ENCODE measurements at regions not wholly inside any gene's neighbourhood (a gene's known extent, or its start where the extent isn't known, plus 50 kb on each side); places are given as distances from the start of the nearest gene placed in this dataset.
"Not testable (repeated sequence)": the region's sequence is repeated elsewhere in the genome, so short reads cannot be mapped to it uniquely, and the experiment has no call there.

- H3K4me3 Mint-ChIP-seq, result no peak overlapping the region
- no peak overlapping the region for H3K27ac Mint-ChIP-seq
- H3K27me3 Mint-ChIP-seq, result no peaks in the 10 kb centered on the region
- TF ChIP-seq, protein P1, sequence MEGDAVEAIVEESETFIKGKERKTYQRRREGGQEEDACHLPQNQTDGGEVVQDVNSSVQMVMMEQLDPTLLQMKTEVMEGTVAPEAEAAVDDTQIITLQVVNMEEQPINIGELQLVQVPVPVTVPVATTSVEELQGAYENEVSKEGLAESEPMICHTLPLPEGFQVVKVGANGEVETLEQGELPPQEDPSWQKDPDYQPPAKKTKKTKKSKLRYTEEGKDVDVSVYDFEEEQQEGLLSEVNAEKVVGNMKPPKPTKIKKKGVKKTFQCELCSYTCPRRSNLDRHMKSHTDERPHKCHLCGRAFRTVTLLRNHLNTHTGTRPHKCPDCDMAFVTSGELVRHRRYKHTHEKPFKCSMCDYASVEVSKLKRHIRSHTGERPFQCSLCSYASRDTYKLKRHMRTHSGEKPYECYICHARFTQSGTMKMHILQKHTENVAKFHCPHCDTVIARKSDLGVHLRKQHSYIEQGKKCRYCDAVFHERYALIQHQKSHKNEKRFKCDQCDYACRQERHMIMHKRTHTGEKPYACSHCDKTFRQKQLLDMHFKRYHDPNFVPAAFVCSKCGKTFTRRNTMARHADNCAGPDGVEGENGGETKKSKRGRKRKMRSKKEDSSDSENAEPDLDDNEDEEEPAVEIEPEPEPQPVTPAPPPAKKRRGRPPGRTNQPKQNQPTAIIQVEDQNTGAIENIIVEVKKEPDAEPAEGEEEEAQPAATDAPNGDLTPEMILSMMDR (conservative IDR thresholded peaks at IDR 0.05), result no peak
- peaks cover 32% of the 10 kb centered on the region for H3K4me1 Mint-ChIP-seq (ENCODE audit: unreplicated experiment)
- DNase-seq (ENCODE audit: extremely low spot score, unreplicated experiment), result no peak
- no peaks in the 10 kb centered on the region for H3K9me3 Mint-ChIP-seq
- no peaks in the 10 kb centered on the region for H3K36me3 Mint-ChIP-seq
Measured at GRCh38 chr2:16102976-16103380, 162.6 kb downstream of the MYCN start.

DNA sequence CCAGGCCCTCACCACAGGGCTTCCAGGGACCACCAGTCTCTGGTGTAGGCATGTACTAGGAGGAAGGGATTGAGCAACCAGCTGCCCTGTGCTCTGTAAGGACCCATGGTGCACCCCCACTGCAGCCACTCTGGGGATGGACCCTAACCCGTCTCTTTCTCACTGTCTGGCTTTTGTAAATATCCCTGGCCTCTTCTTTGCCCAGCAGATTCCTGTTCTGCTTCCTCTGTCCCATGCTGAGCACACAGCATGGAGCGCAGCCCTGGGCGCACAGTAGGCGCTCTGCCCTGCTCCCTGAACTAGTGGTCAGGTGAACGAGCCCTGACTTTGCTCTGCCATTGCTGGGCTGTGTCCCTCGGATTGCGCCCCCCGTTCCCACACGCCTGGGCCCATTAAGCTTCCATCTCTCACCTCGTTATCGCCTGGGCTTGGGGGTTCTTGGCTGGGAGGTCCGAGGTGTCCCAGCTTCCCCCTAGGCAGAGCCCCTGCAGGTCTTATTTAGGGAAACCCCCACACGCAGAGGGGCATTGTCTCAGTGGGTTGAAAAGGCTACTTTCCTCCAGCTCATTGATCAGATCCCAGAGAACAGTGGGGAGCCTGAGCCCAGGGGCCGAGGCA is 162.1 kb downstream of the MYCN start:
- Mint-ChIP-seq H3K27ac (no peak overlapping the region), H3K27me3 (no peaks in the 10 kb centered on the region), H3K36me3 (no peaks in the 10 kb centered on the region), H3K4me3 (no peak overlapping the region), H3K4me1 (ENCODE audit: unreplicated experiment) (peaks cover 32% of the 10 kb centered on the region), H3K9me3 (no peaks in the 10 kb centered on the region)
- no peak for DNase-seq (ENCODE audit: extremely low spot score, unreplicated experiment)
- TF ChIP-seq, protein P1 (conservative IDR thresholded peaks at IDR 0.05), result no peak

GRCh38 chr2:16101196-16101595 is 160.8 kb downstream of the MYCN start:
- Mint-ChIP-seq H3K4me1 (ENCODE audit: unreplicated experiment) (peaks cover 31% of the 10 kb centered on the region), H3K36me3 (no peaks in the 10 kb centered on the region), H3K9me3 (no peaks in the 10 kb centered on the region), H3K27ac (no peak overlapping the region), H3K27me3 (no peaks in the 10 kb centered on the region), H3K4me3 (no peak overlapping the region)
- TF ChIP-seq, protein P1 (conservative IDR thresholded peaks at IDR 0.05), result no peak
- DNase-seq (ENCODE audit: extremely low spot score, unreplicated experiment), result no peak

DNA sequence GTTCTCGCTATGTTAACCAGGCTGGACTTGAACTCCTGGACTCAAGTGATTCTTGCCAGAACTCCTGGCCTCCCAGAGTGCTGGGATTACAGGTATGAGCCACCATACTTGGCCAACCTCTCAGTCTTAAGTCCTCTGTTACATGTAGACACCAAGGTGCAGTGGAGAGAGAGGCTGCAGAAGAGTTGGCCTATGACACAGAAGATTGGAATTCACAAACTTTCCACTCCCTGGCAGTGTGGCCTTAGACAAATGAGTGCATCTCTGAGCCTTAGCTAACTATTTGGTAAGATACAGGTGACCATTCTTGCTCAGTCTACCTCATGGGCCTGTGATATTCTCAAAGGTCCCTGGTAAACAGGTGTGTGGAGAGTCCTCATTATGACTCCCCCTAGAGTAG is 159.7 kb downstream of the MYCN start:
- H3K4me3 Mint-ChIP-seq, result no peak overlapping the region
- no peaks in the 10 kb centered on the region for H3K9me3 Mint-ChIP-seq
- peaks cover 21% of the 10 kb centered on the region for H3K4me1 Mint-ChIP-seq (ENCODE audit: unreplicated experiment)
- TF ChIP-seq, protein P1 (conservative IDR thresholded peaks at IDR 0.05), result no peak
- DNase-seq (ENCODE audit: extremely low spot score, unreplicated experiment), result no peak
- no peak overlapping the region for H3K27ac Mint-ChIP-seq
- H3K27me3 Mint-ChIP-seq, result no peaks in the 10 kb centered on the region
- no peaks in the 10 kb centered on the region for H3K36me3 Mint-ChIP-seq

DNA sequence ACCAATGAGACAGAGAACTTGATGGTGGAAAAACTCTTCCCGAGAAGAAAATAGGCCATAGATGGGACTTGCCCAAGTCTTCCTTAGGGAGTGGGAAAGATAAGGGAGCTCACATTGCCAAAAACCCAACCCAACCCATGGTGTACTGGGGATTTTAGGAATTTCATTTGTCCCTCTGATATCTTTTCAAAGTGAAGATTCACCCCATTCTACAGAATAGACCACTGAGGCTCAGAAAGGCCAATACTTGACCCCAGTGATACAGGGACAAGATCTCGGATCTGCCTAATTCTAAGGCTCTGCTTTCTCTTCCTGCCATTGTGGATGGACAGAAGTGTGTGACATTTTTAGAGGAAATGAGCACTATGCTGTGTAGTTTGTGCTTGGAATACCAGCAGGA is 159.0 kb downstream of the MYCN start:
- no peak overlapping the region for H3K4me3 Mint-ChIP-seq
- DNase-seq (ENCODE audit: extremely low spot score, unreplicated experiment), result no peak
- TF ChIP-seq, protein P1 (conservative IDR thresholded peaks at IDR 0.05), result no peak
- H3K9me3 Mint-ChIP-seq, result no peaks in the 10 kb centered on the region
- no peaks in the 10 kb centered on the region for H3K36me3 Mint-ChIP-seq
- no peak overlapping the region for H3K27ac Mint-ChIP-seq
- no peaks in the 10 kb centered on the region for H3K27me3 Mint-ChIP-seq
- peaks cover 19% of the 10 kb centered on the region for H3K4me1 Mint-ChIP-seq (ENCODE audit: unreplicated experiment)

DNA sequence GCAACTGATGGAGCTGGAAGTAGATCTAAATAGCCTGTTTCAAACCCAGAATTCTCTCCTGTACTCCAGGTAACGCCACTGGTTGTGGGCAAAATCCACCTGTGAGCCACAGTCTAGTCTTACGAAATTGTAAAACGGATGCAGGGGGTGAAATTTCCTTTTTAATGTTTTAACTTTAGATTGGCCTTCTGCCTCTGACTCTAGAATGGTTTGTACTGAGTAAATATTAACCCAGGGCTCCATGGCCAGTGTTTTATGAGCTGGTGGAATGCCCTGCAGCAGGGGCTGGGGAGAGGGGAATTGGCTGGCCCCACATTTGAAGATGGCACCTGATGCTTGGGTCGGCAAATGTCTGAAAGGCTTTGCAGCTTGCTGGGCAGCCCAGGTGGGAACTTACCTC is 156.6 kb downstream of the MYCN start:
- no peaks in the 10 kb centered on the region for H3K36me3 Mint-ChIP-seq
- no peak overlapping the region for H3K4me3 Mint-ChIP-seq
- H3K4me1 Mint-ChIP-seq (ENCODE audit: unreplicated experiment), result peaks cover 17% of the 10 kb centered on the region
- DNase-seq (ENCODE audit: extremely low spot score, unreplicated experiment), result no peak
- H3K27me3 Mint-ChIP-seq, result no peaks in the 10 kb centered on the region
- no peak overlapping the region for H3K27ac Mint-ChIP-seq
- TF ChIP-seq, protein P1 (conservative IDR thresholded peaks at IDR 0.05), result no peak
- H3K9me3 Mint-ChIP-seq, result no peaks in the 10 kb centered on the region

GRCh38 chr2:16095483-16095882 is 155.1 kb downstream of the MYCN start:
- not testable (repeated sequence) for H3K27me3 Mint-ChIP-seq; DNase-seq (ENCODE audit: extremely low spot score, unreplicated experiment); H3K9me3 Mint-ChIP-seq; H3K27ac Mint-ChIP-seq; H3K4me3 Mint-ChIP-seq; H3K36me3 Mint-ChIP-seq
- H3K4me1 Mint-ChIP-seq (ENCODE audit: unreplicated experiment), result peaks cover 21% of the 10 kb centered on the region

Data from type B pancreatic cell (in vitro differentiated cells).